ENCODE measurements at regions not wholly inside any gene's neighbourhood (a gene's known extent, or its start where the extent isn't known, plus 50 kb on each side); places are given as distances from the start of the nearest gene placed in this dataset.

DNA sequence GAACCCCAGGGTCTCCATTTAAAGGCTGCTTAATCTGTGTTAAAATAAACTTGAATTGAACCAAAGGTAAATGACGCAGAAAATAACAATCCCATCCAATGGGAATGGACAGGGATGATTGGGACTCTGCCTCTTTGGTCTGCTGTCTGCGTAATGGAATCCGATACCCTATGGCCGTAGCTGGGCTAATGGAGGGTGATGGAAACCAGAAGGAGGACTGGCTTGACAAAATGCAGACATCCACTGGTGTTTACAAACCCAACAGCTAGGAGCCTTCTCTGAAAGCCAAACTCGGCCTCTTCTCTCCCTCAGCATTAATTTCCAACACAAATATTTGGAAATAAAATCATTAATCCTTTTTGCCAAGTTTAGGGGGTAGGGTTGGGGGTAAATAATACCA is 162.2 kb upstream of the CHST15 start:
- TF ChIP-seq, protein P1, sequence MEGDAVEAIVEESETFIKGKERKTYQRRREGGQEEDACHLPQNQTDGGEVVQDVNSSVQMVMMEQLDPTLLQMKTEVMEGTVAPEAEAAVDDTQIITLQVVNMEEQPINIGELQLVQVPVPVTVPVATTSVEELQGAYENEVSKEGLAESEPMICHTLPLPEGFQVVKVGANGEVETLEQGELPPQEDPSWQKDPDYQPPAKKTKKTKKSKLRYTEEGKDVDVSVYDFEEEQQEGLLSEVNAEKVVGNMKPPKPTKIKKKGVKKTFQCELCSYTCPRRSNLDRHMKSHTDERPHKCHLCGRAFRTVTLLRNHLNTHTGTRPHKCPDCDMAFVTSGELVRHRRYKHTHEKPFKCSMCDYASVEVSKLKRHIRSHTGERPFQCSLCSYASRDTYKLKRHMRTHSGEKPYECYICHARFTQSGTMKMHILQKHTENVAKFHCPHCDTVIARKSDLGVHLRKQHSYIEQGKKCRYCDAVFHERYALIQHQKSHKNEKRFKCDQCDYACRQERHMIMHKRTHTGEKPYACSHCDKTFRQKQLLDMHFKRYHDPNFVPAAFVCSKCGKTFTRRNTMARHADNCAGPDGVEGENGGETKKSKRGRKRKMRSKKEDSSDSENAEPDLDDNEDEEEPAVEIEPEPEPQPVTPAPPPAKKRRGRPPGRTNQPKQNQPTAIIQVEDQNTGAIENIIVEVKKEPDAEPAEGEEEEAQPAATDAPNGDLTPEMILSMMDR (IDR thresholded peaks at IDR 0.05), result no peak
- TF ChIP-seq POLR2A (IDR thresholded peaks at IDR 0.05), result no peak
